SK-N-SH treated with all-trans-retinoic acid at 6 μM for 48 hours (cell line): ENCODE measurements at regions not wholly inside any gene's neighbourhood (a gene's known extent, or its start where the extent isn't known, plus 50 kb on each side); places are given as distances from the start of the nearest gene placed in this dataset.

Experiments used
- ATAC-seq: fragments of 200-7000 bp; cut with Tn5 transposase; 3 replicates; pipeline ENCODE4 v1.9.1; 2020; ENCODE audit warnings: mild to moderate bottlenecking, moderate library complexity
- ARNTL ChIP-seq: fragments of 450-650 bp; formaldehyde crosslinking; IDR thresholded peaks from 2 replicates; pipeline ENCODE4 v1.5.0; 2020; ENCODE audit warnings: low read depth, mild to moderate bottlenecking, moderate library complexity, borderline replicate concordance
- BACH2 ChIP-seq: fragments of 250-450 bp; sonication (Bioruptor Pico); IDR thresholded peaks from 2 replicates; pipeline ENCODE4 v1.9.0; 2021; ENCODE audit warnings: mild to moderate bottlenecking, borderline replicate concordance
- CSDC2 ChIP-seq: fragments of 250-450 bp; sonication (Bioruptor Pico); IDR thresholded peaks from 2 replicates; pipeline ENCODE4 v1.5.0; 2020; ENCODE audit warnings: mild to moderate bottlenecking, moderate library complexity
- CSRNP3 ChIP-seq: fragments of 250-450 bp; sonication (Bioruptor Pico); IDR thresholded peaks from 2 replicates; pipeline ENCODE4 v1.5.1; 2021; ENCODE audit warnings: mild to moderate bottlenecking, moderate library complexity
- ESRRG ChIP-seq: fragments of 250-450 bp; sonication (Bioruptor Pico); IDR thresholded peaks from 2 replicates; pipeline ENCODE4 v1.6.1; 2021; ENCODE audit warnings: mild to moderate bottlenecking
- GLIS3 ChIP-seq: fragments of 250-450 bp; sonication (Bioruptor Pico); IDR thresholded peaks from 2 replicates; pipeline ENCODE4 v1.5.0; 2020; ENCODE audit warnings: mild to moderate bottlenecking, moderate library complexity
- OSR1 ChIP-seq: fragments of 250-450 bp; sonication (Bioruptor Pico); IDR thresholded peaks from 2 replicates; pipeline ENCODE4 v1.8.0; 2022; ENCODE audit warnings: moderate library complexity, mild to moderate bottlenecking, inconsistent platforms
- PATZ1 ChIP-seq: fragments of 250-450 bp; sonication (Bioruptor Pico); IDR thresholded peaks from 2 replicates; pipeline ENCODE4 v1.8.0; 2020; ENCODE audit warnings: mild to moderate bottlenecking, moderate library complexity, borderline replicate concordance
- POU6F1 ChIP-seq: fragments of 250-450 bp; sonication (Bioruptor Pico); IDR thresholded peaks from 2 replicates; pipeline ENCODE4 v1.8.0; 2021; ENCODE audit warnings: low read depth, mild to moderate bottlenecking, moderate library complexity, borderline replicate concordance
- PPARA ChIP-seq: fragments of 250-450 bp; sonication (Bioruptor Pico); IDR thresholded peaks from 2 replicates; pipeline ENCODE4 v1.5.0; 2020; ENCODE audit warnings: mild to moderate bottlenecking, borderline replicate concordance
- RARB ChIP-seq: fragments of 250-450 bp; sonication (Bioruptor Pico); IDR thresholded peaks from 2 replicates; pipeline ENCODE4 v1.8.0; 2021; ENCODE audit warnings: mild to moderate bottlenecking, moderate library complexity
- SNAI2 ChIP-seq: fragments of 250-450 bp; sonication (Bioruptor Pico); IDR thresholded peaks from 2 replicates; pipeline ENCODE4 v1.5.0; 2020; ENCODE audit warnings: mild to moderate bottlenecking, moderate library complexity
- TOX ChIP-seq: fragments of 250-450 bp; sonication (Bioruptor Pico); IDR thresholded peaks from 2 replicates; pipeline ENCODE4 v1.8.0; 2021; ENCODE audit warnings: mild to moderate bottlenecking, moderate library complexity, borderline replicate concordance
- ZFP3 ChIP-seq: fragments of 250-450 bp; sonication (Bioruptor Pico); IDR thresholded peaks from 2 replicates; pipeline ENCODE4 v1.5.0; 2020; ENCODE audit warnings: mild to moderate bottlenecking, moderate library complexity
- ZFP30 ChIP-seq: fragments of 450-650 bp; formaldehyde crosslinking; IDR thresholded peaks from 2 replicates; pipeline ENCODE4 v1.5.0; 2022; ENCODE audit warnings: mild to moderate bottlenecking, moderate library complexity
- ZNF565 ChIP-seq: fragments of 450-650 bp; formaldehyde crosslinking; conservative IDR thresholded peaks from 2 replicates; pipeline ENCODE4 v1.5.0; 2020; ENCODE audit warnings: low read depth, mild to moderate bottlenecking, moderate library complexity
- ZNF70 ChIP-seq: fragments of 450-650 bp; formaldehyde crosslinking; IDR thresholded peaks from 2 replicates; pipeline ENCODE4 v1.5.0; 2020; ENCODE audit warnings: mild to moderate bottlenecking, moderate library complexity
- ZNF8 ChIP-seq: fragments of 450-650 bp; formaldehyde crosslinking; IDR thresholded peaks from 2 replicates; pipeline ENCODE4 v1.5.0; 2020; ENCODE audit warnings: mild to moderate bottlenecking, moderate library complexity

GRCh38 chr7:156191090-156191489 lies 378.8 kb upstream of the SHH start:
- ATAC-seq = no peak
- TF ChIP-seq CSRNP3 (CRISPR knock-in tag) (no peak), ZFP30 (no peak), ZNF565 (CRISPR knock-in tag) (no peak), ZNF70 (no peak), ZNF8 (no peak), TOX (no peak), SNAI2 (no peak), CSDC2 (CRISPR knock-in tag) (no peak)
- TF ChIP-seq, all 23 proteins: peak for 0

- no peak for TF ChIP-seq BACH2
- no peak for TF ChIP-seq PATZ1
- TF ChIP-seq GLIS3 = no peak
- no peak for TF ChIP-seq TOX
- TF ChIP-seq ESRRG (CRISPR knock-in tag) = no peak
- TF ChIP-seq ARNTL (CRISPR knock-in tag) = no peak
- TF ChIP-seq CSRNP3 (CRISPR knock-in tag) = no peak
- no peak for TF ChIP-seq OSR1 (CRISPR knock-in tag)
- TF ChIP-seq RARB (CRISPR knock-in tag) = no peak
- no peak for TF ChIP-seq ZNF70
- TF ChIP-seq ZFP30 = no peak
- TF ChIP-seq PPARA (CRISPR knock-in tag) = no peak
- TF ChIP-seq CSDC2 (CRISPR knock-in tag) = no peak
- TF ChIP-seq ZNF8 = no peak
- no peak for TF ChIP-seq POU6F1 (CRISPR knock-in tag)
- ATAC-seq = no peak
Measured at GRCh38 chr7:156185076-156185475, 372.8 kb upstream of the SHH start.

- TF ChIP-seq ZNF8 = no peak
- no peak for ATAC-seq
Measured at GRCh38 chr7:156184164-156184563, 371.9 kb upstream of the SHH start.

GRCh38 chr7:156180451-156181229 lies 368.4 kb upstream of the SHH start:
- ATAC-seq = no peak
- TF ChIP-seq BACH2 (no peak), PPARA (CRISPR knock-in tag) (no peak), ZFP3 (CRISPR knock-in tag) (no peak), ZNF8 (no peak), PATZ1 (no peak), ARNTL (CRISPR knock-in tag) (no peak), ESRRG (CRISPR knock-in tag) (no peak)
